ENCODE measurements at regions not wholly inside any gene's neighbourhood (a gene's known extent, or its start where the extent isn't known, plus 50 kb on each side); places are given as distances from the start of the nearest gene placed in this dataset.

DNA sequence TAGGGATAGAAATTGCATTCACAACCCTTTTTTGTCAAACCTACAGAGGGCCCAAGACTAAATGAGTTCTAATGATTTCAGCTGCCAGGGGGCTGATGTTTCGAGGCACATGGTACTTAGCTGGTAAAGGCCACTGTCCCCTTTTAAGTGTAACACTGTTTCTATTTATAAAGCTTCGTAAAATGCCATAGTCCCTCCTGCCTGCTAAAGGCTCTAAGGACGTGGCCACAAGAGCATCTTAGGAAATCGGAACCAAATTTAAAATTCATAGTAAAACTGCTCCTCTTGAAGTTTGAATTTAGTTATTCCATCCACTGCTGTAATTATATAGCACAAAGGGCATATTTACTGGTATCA lies 170.3 kb upstream of the WWC1 start:
- Histone ChIP-seq H3K4me3 (no peak overlapping the region), H3K79me2 (no peaks in the 10 kb centered on the region), H3K4me2 (no peak overlapping the region), H3K27me3 (peaks cover 3% of the 10 kb centered on the region), H3K4me1 (ENCODE audit: insufficient read depth) (no peaks in the 10 kb centered on the region), H3K9me2 (replicated peaks; ENCODE audit: insufficient read depth) (no peaks in the 10 kb centered on the region), H3K9me3 (ENCODE audit: low read depth) (no peaks in the 10 kb centered on the region), H3K36me3 (replicated peaks; ENCODE audit: insufficient read depth, low read depth) (no peaks in the 10 kb centered on the region), H4K20me1 (ENCODE audit: insufficient read depth, poor library complexity, severe bottlenecking) (no peaks in the 10 kb centered on the region), H3K27ac (no peak overlapping the region), H2AFZ (no peak overlapping the region)
- TF ChIP-seq EZH2 (IDR thresholded peaks at IDR 0.05; ENCODE audit: borderline replicate concordance) = no peak
- TF ChIP-seq, protein P1, sequence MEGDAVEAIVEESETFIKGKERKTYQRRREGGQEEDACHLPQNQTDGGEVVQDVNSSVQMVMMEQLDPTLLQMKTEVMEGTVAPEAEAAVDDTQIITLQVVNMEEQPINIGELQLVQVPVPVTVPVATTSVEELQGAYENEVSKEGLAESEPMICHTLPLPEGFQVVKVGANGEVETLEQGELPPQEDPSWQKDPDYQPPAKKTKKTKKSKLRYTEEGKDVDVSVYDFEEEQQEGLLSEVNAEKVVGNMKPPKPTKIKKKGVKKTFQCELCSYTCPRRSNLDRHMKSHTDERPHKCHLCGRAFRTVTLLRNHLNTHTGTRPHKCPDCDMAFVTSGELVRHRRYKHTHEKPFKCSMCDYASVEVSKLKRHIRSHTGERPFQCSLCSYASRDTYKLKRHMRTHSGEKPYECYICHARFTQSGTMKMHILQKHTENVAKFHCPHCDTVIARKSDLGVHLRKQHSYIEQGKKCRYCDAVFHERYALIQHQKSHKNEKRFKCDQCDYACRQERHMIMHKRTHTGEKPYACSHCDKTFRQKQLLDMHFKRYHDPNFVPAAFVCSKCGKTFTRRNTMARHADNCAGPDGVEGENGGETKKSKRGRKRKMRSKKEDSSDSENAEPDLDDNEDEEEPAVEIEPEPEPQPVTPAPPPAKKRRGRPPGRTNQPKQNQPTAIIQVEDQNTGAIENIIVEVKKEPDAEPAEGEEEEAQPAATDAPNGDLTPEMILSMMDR (IDR thresholded peaks at IDR 0.05; ENCODE audit: poor library complexity) = no peak
- no peak for DNase-seq (ENCODE audit: low spot score)
- 87% methylated on average over 4 of the region's 4 CpGs for WGBS (ENCODE audit: low lambda C conversion rate, missing lambda C conversion rate)

- no peak for DNase-seq (ENCODE audit: low spot score)
- H3K27ac ChIP-seq = no peak overlapping the region
Measured at GRCh38 chr5:168123631-168124528, 167.6 kb upstream of the WWC1 start.

GRCh38 chr5:168125445-168126199 lies 165.8 kb upstream of the WWC1 start:
- no peaks in the 10 kb centered on the region for H3K79me2 ChIP-seq
- no peaks in the 10 kb centered on the region for H3K4me1 ChIP-seq (ENCODE audit: insufficient read depth)
- H3K27me3 ChIP-seq = no peaks in the 10 kb centered on the region
- no peak for TF ChIP-seq EZH2phosphoT487 (IDR thresholded peaks at IDR 0.05; ENCODE audit: low read depth, severe bottlenecking, unreplicated experiment)
- TF ChIP-seq, protein P1 (IDR thresholded peaks at IDR 0.05; ENCODE audit: poor library complexity) = no peak
- no peak for TF ChIP-seq EZH2 (IDR thresholded peaks at IDR 0.05; ENCODE audit: borderline replicate concordance)
- H3K9me3 ChIP-seq (ENCODE audit: low read depth) = no peaks in the 10 kb centered on the region
- WGBS (ENCODE audit: low lambda C conversion rate, missing lambda C conversion rate) = 94% methylated on average over 14 of the region's 14 CpGs
- H3K9me2 ChIP-seq (replicated peaks; ENCODE audit: insufficient read depth) = no peaks in the 10 kb centered on the region
- no peaks in the 10 kb centered on the region for H3K36me3 ChIP-seq (replicated peaks; ENCODE audit: insufficient read depth, low read depth)
- H2AFZ ChIP-seq = no peak overlapping the region
- H3K27ac ChIP-seq = no peak overlapping the region
- no peak for DNase-seq (ENCODE audit: low spot score)
- no peaks in the 10 kb centered on the region for H4K20me1 ChIP-seq (ENCODE audit: insufficient read depth, poor library complexity, severe bottlenecking)
- H3K4me2 ChIP-seq = no peak overlapping the region
- H3K4me3 ChIP-seq = no peak overlapping the region

More at GRCh38 chr5:168123631-168124528, 167.6 kb upstream of the WWC1 start:
- H3K9me3 ChIP-seq (ENCODE audit: low read depth) = no peaks in the 10 kb centered on the region
- no peak overlapping the region for H3K4me3 ChIP-seq
- WGBS (ENCODE audit: low lambda C conversion rate, missing lambda C conversion rate) = 91% methylated on average over 8 of the region's 8 CpGs
- H3K4me1 ChIP-seq (ENCODE audit: insufficient read depth) = no peaks in the 10 kb centered on the region
- TF ChIP-seq EZH2phosphoT487 (IDR thresholded peaks at IDR 0.05; ENCODE audit: low read depth, severe bottlenecking, unreplicated experiment) = no peak
- TF ChIP-seq, protein P1 (IDR thresholded peaks at IDR 0.05; ENCODE audit: poor library complexity) = no peak
- no peak for TF ChIP-seq EZH2 (IDR thresholded peaks at IDR 0.05; ENCODE audit: borderline replicate concordance)
- H3K79me2 ChIP-seq = no peaks in the 10 kb centered on the region
- no peak overlapping the region for H3K4me2 ChIP-seq
- H3K36me3 ChIP-seq (replicated peaks; ENCODE audit: insufficient read depth, low read depth) = no peaks in the 10 kb centered on the region
- no peaks in the 10 kb centered on the region for H4K20me1 ChIP-seq (ENCODE audit: insufficient read depth, poor library complexity, severe bottlenecking)
- H3K27me3 ChIP-seq = peaks cover under 1% of the 10 kb centered on the region
- H2AFZ ChIP-seq = no peak overlapping the region
- H3K9me2 ChIP-seq (replicated peaks; ENCODE audit: insufficient read depth) = no peaks in the 10 kb centered on the region

All from hepatocyte (in vitro differentiated cells).